HG03460 (cell line): ENCODE measurements at regions not wholly inside any gene's neighbourhood (a gene's known extent, or its start where the extent isn't known, plus 50 kb on each side); places are given as distances from the start of the nearest gene placed in this dataset.

ENCODE experiments used
- ATAC-seq: cut with Tn5 transposase; IDR thresholded peaks from one replicate; pipeline ENCODE4 v1.9.1; 2021; ENCODE audit not compliant: unreplicated experiment

DNA sequence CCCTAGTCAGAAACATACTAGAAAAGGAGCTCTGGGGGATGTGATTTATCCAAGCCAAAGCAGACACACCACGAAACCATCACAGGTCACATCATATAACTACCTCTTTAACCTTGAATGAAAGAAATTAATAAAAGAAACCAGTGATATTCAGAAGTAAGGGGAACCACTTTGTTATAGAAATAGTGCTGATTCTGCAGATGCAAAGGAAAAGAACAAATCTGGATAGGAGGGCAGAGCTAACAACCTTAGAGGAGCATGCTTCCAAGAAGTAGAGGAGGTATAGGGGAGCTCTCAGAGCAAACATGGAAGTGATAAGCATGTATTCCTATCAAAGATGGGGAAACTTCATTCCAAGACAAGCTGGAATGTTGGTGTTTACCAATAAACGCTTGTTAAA lies 117.0 kb upstream of the MDM1 start:
- no peak for ATAC-seq

DNA sequence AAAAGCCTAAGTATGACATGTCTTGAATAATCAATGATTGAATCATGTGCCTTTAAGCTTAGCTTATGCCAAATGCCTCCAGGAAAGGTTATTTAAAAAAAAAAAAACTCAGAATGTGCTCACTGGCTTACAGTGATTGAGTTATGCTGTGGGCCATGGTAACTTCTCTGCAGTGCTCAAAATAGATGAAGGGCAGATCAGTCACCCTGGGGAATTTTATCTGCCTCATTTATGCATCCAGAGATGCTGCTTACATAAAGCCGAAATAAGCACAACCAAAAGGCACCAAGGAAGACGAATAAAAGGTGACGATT lies 118.7 kb upstream of the MDM1 start:
- no peak for ATAC-seq

DNA sequence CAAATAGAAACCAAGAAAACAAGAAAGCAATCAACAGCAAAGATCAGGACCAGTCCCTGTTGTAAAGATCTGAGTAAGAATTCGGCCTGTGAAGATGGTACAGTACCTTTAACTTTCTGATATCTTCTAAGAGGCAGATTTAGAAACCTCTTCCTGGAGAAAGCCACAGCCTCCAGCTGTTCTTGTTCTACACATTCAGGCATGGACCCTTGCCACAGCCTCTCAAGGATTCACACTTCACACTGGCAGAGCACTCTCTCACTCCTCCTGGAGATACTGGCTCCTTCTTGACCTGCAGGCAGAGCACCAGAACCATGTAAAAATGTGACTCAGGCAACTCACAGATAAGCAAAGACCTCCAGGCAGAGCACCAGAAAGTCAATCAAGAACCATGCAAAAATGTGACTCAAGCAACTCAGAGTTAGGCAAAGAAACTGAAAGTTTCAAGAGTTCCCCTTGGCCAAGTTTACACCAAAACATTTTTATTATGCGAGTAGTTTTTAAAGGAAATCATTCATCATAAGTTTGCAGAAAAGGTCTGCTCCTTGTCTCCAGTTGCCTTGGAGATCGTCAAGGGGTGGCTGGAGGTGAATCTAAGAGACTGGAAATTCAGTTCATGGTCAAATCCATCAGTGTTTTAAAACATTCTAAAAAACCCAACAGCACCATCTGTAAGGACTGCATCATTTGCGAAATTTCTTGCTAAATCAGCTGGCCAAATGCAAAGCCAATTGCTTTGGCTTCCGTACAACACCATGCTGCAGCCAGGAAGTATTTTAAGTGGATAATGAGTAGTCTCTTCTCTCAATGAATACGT lies 119.3 kb upstream of the MDM1 start:
- peak; percentile 72 for ATAC-seq

DNA sequence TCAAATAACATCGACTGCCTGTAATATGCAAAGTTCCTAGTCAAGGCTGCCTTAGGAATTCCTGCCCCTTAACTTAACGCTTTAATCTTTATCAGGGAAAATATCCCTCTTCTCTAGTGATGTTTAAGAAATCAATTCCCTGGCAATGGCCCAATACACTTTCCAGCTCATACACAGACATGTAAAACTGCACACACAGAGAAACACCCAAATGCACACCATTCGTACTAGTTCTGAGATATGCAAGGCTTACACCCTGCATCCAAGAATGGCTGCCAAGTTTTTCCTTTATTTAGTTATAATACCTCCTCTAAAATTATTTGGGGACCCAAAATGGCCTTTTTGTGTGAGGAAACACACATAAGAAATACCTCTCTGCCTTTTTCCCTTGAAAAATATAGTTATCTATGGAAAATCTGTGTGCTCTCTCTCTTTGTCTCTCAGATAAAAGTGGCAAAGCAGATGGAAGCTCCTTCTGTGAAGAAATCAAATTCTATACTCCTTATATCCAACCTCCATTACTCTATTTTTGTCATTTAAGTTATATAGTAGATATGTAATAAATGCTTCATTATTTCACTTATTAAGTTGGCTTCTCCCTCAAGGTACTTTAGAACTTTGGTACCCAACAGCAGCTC lies 120.0 kb upstream of the MDM1 start:
- no peak for ATAC-seq

DNA sequence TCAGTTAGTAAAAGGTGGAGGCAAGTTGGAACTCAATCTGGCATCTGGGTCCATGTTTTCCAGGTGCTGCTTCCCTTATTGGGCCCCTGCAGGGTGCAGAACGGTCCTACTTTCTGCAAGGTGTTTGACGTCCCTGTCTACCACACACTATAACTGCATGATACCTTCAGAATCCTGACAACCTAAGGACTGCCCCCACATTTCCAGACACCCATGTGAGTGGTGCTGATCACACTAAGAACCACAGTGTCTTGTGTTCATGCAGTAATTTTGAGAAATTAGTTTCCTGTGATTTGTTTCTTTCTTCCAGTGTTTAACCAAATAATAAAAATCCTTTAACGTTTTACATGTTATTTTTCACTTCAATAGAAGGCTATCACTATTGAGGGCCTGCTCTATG lies 121.1 kb upstream of the MDM1 start:
- ATAC-seq, result no peak

DNA sequence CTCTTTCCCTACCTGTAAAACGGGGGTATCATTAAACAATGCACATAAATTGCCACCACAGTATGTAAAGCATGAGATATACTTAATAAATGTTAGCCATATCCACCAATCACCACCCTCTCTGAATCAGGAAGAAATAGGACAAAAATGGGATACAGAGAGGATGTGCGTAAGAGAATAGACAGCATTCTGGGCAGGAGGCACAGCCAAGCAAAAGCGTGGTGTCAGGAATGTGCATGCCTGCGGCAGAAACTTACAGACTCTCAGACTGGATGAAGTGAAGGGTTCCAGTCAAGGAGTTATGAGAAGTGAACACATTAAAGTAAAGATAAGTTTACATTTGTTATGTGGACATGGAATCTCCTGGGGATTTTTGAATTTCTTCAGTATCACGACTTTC lies 121.7 kb upstream of the MDM1 start:
- no peak for ATAC-seq

DNA sequence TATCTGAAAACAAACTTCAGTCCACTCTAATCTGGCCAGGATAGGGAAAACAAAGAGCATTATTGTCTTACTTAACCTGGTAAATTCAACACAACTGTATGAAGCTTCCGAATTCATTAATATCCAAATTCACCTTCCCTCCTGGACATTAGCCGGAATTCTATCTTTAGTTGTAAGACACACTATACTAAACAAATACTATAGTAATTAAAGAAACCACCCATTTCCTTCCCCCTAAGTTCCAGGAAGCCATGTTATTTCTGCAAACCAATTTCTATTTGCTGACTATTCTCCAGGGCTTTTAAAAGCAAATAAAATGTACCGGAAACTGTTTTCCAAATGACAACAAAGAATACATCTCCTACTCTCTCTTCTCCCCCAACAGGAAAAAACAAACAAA lies 122.7 kb upstream of the MDM1 start:
- no peak for ATAC-seq

DNA sequence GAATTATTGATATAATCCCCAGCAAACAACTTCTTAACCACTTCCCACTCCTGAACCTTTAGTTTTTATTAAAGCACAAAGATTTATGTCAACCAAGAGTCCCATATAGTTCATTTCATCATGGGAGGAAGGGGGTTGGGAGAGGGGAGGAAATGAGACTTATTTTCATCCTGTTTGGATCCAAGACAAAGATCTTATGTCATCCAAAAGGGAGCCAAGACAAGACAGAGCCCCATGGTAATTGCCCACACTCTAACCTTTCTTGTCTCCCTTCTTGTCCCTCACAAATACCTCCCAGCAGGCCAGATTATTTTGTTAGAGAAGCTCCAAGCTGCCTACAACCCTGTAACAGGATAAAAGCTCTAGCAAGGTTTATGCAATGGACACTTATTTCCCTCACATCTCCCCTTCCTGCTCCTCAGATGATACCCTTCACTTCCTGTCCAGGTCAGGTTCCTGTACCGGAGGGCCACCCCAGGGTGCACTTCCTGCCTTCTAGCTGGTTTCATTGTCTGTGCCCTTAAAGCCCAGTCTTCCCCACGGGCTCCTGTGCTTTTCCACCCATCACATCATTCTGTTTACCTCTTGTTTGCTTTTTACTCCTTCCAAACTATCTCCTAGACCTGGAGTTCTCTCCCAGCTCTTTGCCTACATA lies 123.7 kb upstream of the MDM1 start:
- no peak for ATAC-seq

DNA sequence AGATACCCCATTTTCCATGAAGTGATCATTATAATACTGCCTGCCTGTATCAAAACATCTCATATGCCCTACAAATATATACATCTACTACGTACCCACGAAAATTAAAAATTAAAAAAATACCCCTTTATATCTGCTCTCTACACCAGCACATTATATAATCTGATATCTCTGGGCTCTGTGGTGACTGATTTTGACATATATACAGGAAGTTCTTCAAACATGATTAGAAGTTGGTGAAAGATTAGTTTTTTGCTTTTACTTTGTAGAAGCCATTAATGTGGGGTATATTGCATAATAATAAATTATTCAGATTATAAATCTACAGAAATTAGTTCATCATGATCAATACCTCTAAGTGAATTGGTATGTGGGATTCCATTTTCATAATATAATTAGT lies 126.7 kb upstream of the MDM1 start:
- ATAC-seq, result no peak

DNA sequence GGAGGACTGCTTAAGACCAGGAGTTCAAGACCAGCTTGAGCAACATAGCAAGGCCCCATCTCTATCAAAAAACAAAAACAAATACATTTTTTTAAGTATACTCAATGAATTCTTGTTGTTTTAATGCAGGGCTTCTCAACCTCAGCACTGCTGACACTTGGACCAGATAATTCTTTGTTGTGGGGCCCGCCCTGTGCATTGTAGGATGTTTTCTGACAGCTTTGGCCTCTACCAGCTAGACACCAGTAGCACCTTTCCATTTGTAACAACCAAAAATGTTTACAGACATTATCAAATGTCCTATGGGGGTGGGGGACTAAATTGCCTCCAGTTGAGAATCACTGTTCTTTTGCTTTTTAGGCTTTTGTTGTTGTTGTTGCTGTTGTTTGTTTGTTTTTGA lies 128.1 kb upstream of the MDM1 start:
- ATAC-seq, result no peak

DNA sequence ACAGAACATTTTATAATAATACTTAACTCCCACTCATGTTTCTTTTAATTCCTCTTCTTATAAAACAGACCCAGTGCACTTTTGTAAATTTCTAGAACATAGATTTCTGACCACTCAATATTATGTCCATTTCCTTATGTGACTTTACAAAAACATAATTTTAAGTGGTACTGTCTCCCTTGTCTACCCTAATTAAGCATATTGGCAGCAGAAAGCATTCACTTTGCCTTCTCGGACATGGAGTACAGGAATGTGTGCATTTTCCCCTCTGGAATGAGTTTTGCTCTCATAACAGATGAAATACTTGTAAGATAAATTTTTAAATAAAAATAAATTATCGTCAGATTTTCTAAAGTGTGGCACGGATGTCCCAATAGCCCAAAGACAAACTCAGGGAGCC lies 129.5 kb upstream of the MDM1 start:
- no peak for ATAC-seq

DNA sequence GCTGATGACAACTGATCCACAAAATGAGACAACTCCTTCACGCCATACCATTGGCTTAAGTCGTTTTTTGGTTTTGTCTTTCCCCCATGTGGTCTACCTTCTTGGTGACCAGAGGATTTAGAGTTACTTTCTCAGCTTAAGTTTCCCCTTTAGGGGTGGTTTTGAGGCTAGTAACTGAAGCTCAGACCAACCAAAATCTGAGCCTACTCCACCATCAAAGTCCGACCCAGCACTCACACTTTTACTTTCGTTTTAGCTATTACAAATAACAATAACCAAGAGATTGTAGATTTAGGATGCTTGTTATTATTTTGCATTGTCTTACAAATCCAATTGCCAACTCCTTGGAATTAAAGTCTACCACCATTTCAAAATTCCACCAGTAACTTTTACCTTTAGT lies 130.6 kb upstream of the MDM1 start:
- no peak for ATAC-seq

DNA sequence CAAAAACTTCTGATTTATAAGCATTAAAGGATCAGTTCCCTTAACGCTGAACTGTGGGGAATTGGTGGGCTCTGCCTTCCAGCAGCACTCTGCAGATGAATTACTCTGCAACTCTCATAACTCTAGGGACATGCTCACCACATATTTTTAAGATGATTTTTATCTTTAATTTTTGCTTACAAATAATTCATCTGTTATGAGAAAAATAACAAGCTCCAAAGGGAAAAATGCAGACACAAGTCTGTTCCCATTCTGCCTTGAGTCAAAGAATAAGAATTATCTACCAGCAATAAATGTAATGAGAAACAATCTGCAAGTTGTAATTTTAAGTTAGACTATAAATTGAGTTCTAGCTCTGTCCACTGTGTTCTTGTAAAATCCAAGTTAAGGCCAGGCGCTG lies 133.1 kb upstream of the MDM1 start:
- ATAC-seq, result no peak

DNA sequence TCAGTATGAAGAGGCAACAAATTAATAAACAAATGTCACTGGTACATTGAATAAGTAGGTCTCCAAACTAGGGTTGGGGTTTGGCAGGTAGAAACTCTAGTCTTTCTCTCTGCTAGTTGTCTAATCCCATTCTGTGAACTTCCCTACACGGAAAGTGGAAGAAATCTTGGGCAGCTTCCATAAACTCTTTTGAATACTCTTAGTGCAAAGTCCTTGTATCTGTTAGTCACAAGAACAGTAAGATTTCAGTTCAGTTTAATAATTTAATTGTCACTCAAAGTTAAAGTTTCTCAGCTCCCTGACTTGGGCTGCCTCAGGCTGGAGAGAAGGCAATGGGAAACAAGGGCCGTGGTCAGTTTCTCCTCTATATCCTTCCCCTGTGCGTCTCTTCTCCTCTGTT lies 135.4 kb upstream of the MDM1 start:
- no peak for ATAC-seq

DNA sequence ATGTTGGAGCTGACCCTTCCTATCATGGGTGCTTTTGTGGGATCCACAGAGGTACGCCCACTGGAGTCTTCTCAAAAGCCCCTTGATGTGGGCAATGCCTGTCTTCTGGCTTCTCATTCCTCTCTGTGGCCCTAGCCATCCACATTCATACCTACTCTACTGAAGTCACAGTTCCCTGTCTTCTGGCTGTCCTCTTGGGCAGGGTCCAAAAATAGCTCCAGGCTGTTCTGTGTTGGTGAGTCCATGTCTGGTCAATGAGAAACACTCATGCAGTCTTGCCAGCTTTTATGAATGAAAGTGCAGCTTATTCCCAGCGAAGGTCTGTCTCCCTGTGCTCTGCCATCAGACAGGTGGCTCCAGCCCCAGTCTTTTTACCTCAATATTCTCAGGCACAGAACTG lies 135.9 kb upstream of the MDM1 start:
- no peak for ATAC-seq

DNA sequence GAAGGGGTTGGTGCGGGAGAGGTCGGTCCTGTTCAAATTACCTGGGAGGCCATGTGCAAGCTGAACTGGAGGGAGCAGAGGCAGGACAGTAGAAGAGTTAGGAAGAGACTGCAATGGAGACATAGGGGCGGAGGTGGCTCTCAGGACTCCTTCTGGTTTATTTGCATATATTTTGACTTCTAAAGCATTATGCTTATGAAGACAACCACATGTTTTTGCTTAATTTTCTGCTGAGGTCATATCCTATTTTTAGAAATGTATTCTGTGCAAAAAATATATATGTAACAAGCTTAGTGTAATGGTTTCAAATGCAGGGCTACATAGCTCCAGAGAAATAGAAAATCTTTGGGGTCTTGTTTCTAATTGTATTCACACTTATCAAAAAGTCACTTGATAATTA lies 137.0 kb upstream of the MDM1 start:
- no peak for ATAC-seq

DNA sequence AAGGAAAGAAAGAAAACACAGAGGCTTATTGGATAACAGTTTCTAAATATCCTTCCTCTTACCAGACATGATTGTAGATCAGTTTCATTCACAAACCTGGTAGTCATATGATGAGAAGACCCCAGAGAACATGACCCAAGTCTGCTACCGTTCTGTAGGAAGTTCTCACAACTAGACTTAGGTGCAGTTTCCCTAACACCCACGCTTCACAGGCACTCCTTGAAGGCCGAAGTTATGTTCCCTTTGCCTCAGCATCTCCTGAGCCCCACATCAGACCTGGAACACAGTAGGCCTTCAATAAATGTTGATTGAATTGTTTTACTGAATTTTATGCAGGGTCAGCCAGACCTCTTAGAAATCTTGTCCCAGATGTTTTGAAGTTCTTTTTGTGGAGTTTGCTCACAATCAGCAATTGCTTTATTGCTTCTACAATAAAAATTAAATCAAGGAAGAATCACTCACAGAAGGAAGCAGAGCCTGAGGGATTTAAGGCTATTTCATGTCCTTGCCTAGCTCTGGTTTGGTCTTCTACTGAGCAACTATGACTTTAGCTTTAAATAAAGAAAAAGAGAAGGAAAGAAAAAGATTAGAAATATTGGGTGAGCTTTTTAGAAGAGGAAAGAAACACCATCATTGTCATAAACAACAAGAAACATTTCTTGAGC lies 138.6 kb upstream of the MDM1 start:
- no peak for ATAC-seq

DNA sequence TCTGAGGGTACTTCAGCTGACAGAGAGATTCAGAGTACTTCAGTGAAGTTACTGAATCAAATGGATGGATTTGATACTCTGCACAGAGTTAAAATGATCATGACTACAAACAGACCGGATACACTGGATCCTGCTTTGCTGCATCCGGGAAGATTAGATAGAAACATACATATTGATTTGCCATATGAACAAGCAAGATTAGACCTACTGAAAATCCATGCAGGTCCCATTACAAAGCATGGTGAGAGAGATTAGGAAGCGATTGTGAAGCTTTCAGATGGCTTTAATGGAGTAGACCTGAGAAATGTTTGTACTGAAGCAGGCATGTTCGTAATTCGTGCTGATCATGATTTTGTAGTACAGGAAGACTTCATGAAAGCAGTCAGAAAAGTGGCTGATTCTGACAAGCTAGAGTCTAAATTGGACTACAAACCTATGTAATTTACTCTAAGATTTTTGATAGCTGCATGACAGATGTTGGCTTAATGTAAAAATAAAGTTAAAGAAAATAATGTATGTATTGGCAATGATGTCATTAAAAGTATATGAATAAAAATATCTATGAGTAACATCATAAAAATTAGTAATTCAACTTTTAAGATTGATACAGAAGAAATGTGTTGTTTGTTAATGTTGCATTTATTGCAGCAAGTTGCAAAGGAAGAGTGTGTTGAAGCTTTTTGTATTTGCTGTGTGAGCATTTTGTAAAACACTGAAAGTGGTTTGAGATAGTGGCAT lies 136.1 kb upstream of the RAP1B start:
- no peak for ATAC-seq

DNA sequence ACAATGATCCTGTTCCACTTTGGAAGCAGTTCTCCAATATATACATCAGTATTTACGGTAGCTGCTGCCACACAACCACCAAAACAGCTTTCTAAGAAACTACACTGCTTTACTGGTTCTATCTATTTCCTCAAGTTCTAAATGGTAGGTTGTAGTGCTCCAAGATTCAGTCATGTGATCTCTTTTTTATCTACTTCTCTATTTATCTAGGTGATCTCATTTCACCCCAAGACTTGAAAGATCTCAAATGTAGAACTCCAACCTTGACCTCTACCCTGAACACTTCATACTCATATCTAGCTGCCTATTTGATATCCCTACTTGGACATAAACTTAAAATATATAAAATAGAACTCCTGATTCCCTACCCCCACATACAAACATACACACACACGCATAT lies 133.9 kb upstream of the RAP1B start:
- ATAC-seq, result no peak

DNA sequence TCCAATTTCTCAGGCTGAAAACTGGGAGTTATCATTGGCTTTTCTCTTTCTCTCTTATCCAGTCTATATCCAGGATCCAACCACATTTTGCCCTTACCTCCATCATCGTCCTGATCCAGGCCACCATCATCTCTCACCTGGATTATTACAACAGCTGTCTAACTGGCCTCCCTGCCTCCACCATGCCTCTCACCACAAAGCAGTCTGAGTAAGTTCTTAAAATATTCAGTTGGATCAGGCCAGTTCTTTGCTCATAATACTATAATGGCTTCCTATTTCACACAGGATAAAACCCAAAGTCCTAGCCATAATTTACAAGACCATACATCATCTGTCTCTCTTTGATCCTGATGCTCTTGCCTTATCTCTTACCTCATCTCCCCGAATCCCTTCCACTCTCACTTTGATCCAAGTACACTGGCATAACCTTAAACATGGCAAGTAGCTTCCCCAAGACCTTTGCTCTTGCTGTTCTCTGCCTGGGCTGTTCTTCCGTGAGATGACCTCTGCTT lies 133.4 kb upstream of the RAP1B start:
- no peak for ATAC-seq

DNA sequence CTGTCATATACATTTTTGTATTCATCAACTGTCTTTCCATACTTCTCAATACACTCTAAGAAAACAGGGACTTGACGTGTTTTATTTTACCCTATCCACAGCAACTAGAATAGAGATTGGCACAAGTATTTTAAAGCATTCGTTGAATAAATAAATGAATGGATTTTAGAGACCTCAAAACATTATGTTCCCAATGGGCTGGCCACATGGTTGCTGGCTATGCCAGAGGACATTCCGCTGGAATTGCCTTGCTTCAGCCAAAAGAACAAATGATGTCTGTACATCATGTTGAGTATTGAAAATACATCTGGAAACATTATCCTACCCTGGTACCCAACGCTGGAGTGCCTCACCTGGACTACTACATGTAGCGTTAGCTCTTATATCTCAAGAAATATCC lies 132.8 kb upstream of the RAP1B start:
- no peak for ATAC-seq
